H1 (cell line): ENCODE measurements at regions not wholly inside any gene's neighbourhood (a gene's known extent, or its start where the extent isn't known, plus 50 kb on each side); places are given as distances from the start of the nearest gene placed in this dataset.

Experiments
- CEBPB ChIP-seq: IDR thresholded peaks from 2 replicates; pipeline ENCODE4 v1.6.1; 2012; ENCODE audit warnings: low read depth, low read length
- CHD7 ChIP-seq: fragments of 300-600 bp; sonication (generic); IDR thresholded peaks from 2 replicates; pipeline ENCODE4 v1.7.1; 2012; ENCODE audit warnings: low read length, moderate library complexity, mild to moderate bottlenecking, inconsistent platforms; ENCODE audit not compliant: insufficient replicate concordance
- E2F6 ChIP-seq: IDR thresholded peaks from 2 replicates; pipeline ENCODE4 v1.6.1; 2012; ENCODE audit warnings: inconsistent platforms
- EZH2 ChIP-seq: fragments of 200-600 bp; sonication (generic); IDR thresholded peaks from 2 replicates; pipeline ENCODE4 v1.7.1; 2012; ENCODE audit warnings: low read depth, mild to moderate bottlenecking, moderate library complexity, low read length, inconsistent platforms; ENCODE audit not compliant: severe bottlenecking
- GTF2F1 ChIP-seq: IDR thresholded peaks from 2 replicates; pipeline ENCODE4 v1.6.1; 2012; ENCODE audit warnings: low read depth, low read length, improper control_type of control experiment, borderline replicate concordance
- JUN ChIP-seq: IDR thresholded peaks from 2 replicates; pipeline ENCODE4 v1.6.1; 2011; ENCODE audit warnings: low read depth, mild to moderate bottlenecking, improper control_type of control experiment, low read length
- KDM1A ChIP-seq: fragments of 200-600, 300-600 bp; sonication (generic); IDR thresholded peaks from 2 replicates; pipeline ENCODE4 v1.7.1; 2016; ENCODE audit warnings: mild to moderate bottlenecking, low read length, borderline replicate concordance
- KDM4A ChIP-seq: IDR thresholded peaks from one replicate; pipeline ENCODE4 v1.7.1; 2012; ENCODE audit warnings: low read depth, mild to moderate bottlenecking, moderate library complexity, low read length, inconsistent platforms; ENCODE audit not compliant: severe bottlenecking
- RNF2 ChIP-seq: fragments of 200-900, 300-1000 bp; sonication (generic); IDR thresholded peaks from 2 replicates; pipeline ENCODE4 v1.7.1; 2016; ENCODE audit warnings: borderline replicate concordance, low read depth, mild to moderate bottlenecking, antibody characterized with exemption, low read length; ENCODE audit not compliant: poor library complexity, severe bottlenecking; ENCODE audit errors: missing control alignments
- SP4 ChIP-seq: IDR thresholded peaks from 2 replicates; pipeline ENCODE4 v1.6.1; 2012; ENCODE audit warnings: low read length, inconsistent platforms

GRCh38 chr22:48535868-48536540, 1291.7 kb downstream of the BRD1 start (continued):
- no peak for TF ChIP-seq CHD7
- no peak for TF ChIP-seq EZH2
- no peak for TF ChIP-seq RNF2
- TF ChIP-seq E2F6 = no peak
- TF ChIP-seq JUN = no peak
- TF ChIP-seq KDM4A = no peak
- no peak for TF ChIP-seq GTF2F1
- no peak for TF ChIP-seq KDM1A
- no peak for TF ChIP-seq SP4
- TF ChIP-seq CEBPB = no peak
